Tibial nerve (tissue), 3 donors: ENCODE measurements at regions not wholly inside any gene's neighbourhood (a gene's known extent, or its start where the extent isn't known, plus 50 kb on each side); places are given as distances from the start of the nearest gene placed in this dataset.

Source experiments
- CTCF ChIP-seq, 5 experiments: fragments of 200-600 bp in 3 of 5; fragments of 450-650 bp in 2 of 5; sonication (generic) in 3 of 5; IDR thresholded peaks; one replicate each; pipeline ENCODE4 v1.5.1; 2016 to 2019; ENCODE audit warnings: antibody characterized with exemption in 5 of 5, mild to moderate bottlenecking in 3 of 5, moderate library complexity in 2 of 5
- POLR2A ChIP-seq, 2 donors: fragments of 450-650 bp; IDR thresholded peaks; one replicate each; pipeline ENCODE4 v1.6.1; 2017; ENCODE audit warnings: antibody characterized with exemption in 2 of 2, mild to moderate bottlenecking in 2 of 2, moderate library complexity in 2 of 2

GRCh38 chr2:207316906-207317305, 151.2 kb upstream of the KLF7 start:
- TF ChIP-seq POLR2A (IDR thresholded peaks at IDR 0.05) (no peak), CTCF (IDR thresholded peaks at IDR 0.05) (no peak)
